NCI-H2107 treated with DMSO at 0.1 percent for 48 hours (cell line): ENCODE measurements at regions not wholly inside any gene's neighbourhood (a gene's known extent, or its start where the extent isn't known, plus 50 kb on each side); places are given as distances from the start of the nearest gene placed in this dataset.
"Not testable (repeated sequence)": the region's sequence is repeated elsewhere in the genome, so short reads cannot be mapped to it uniquely, and the experiment has no call there.

Experiments used
- DNase-seq: peaks from one replicate; lab custom pipeline; 2025; ENCODE audit not compliant: unreplicated experiment; lab: John Stamatoyannopoulos, UW

- DNase-seq: no peak
Observed at GRCh38 chr5:159582756-159583541, 252.7 kb upstream of the IL12B start.

- DNase-seq: no peak
Observed at GRCh38 chr5:159586921-159587320, 256.6 kb upstream of the IL12B start.

DNA sequence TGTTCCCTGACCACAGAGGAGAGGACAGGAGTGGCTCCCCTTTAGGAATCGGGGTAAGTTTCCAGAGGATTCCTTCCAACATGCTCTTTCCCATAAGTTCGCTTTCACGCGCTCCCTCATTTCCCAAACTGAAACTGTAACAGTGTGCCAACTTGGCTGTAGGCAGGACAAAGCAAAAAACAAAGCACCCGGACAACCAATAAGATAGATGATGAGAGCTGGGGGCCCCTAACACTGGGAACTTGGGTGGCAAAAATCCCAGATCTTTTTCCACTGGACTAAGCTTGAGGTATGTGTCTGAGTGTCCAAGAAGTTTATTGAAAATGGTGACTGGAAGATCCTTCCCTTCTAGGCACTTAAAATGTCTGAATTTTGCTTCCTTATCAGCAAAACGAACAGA is 258.7 kb upstream of the IL12B start:
- no peak for DNase-seq

DNA sequence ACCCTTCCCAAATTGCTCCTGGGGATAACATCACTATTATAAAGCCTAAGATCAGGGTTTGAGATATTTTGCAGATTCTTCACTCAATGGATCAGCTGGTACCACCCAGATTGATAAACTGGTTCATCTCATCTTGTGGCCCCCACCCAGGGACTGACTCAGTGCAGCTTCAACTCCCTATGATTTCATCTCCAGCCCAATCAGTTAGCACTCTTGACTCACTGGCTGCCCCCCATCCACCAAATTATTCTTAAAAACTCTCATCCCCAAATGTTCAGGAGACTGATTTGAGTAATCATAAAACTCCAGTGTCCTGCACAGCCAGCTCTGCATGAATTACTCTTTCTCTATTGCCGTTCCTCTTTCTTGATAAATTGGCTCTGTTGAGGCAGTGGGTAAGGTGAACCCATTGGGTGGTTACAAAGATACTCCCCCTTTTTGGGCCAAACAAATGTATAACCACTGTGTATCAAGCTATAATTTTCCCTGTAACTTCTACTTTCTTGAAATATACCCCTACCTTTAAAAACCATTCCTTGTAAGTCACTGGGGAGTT is 263.3 kb upstream of the IL12B start:
- no peak for DNase-seq

DNA sequence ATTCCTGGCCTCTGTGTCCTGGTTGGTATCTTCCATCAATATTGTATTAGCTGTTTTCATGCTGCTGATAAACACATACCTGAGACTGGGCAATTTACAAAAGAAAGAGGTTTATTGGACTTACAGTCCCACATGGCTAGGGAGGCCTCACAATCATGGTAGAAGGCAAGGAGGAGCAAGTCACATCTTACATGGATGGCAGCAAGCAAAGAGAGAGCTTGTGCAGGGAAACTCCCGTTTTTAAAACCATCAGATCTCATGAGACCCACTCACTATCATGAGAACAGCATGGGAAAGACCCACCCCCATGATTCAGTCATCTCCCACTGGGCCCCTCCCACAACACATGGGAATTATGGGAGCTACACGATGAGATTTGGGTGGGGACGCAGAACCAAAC is 265.3 kb upstream of the IL12B start:
- not testable (repeated sequence) for DNase-seq

DNA sequence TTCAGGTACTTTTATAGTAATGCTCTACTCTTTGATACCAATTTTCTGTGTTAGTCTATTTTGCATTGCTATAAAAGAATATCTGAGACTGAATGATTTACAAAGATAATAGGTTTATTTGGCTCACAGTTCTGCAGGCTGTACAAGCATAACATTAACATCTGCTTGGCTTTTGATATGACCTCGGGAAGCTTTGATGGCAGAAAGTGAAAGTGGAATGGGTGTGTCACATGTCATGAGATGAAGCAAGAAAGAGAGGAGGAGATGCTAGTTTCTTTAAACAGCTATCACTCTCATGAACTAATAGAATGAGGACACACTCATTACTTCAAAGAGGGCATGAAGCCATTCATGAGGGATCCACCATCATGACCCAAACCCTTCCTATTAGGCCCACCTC is 270.9 kb upstream of the IL12B start:
- no peak for DNase-seq

- DNase-seq: no peak
Observed at GRCh38 chr5:159602434-159602833, 272.1 kb upstream of the IL12B start.

DNA sequence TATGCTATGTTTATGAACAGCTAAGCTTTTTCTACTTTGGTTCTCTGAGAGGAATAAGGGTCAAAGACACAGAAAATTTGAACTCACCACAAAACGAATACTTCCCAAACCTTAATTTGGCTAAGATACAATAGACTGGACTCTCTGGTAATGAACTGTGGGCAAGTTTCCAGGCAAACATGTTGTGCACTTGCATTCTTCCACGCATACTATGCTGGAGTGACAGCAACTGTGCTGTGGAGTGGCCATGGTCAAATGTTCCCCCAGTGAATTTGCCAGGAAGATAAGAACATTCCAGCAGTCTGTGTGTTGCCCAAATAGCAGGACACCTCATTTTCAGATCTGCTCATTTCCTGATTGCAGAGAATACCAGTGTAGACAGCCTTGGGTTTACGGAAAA is 275.3 kb upstream of the IL12B start:
- DNase-seq: no peak

GRCh38 chr5:159609359-159609758 is 279.1 kb upstream of the IL12B start:
- DNase-seq: no peak

GRCh38 chr5:159610966-159611579 is 280.8 kb upstream of the IL12B start:
- DNase-seq: no peak

- no peak for DNase-seq
Observed at GRCh38 chr5:159616952-159617351, 286.7 kb upstream of the IL12B start.

GRCh38 chr5:159619826-159620225 is 289.5 kb upstream of the IL12B start:
- no peak for DNase-seq

GRCh38 chr5:159620853-159621540 is 290.7 kb upstream of the IL12B start:
- DNase-seq: no peak

GRCh38 chr5:159628703-159629102 is 287.6 kb upstream of the ADRA1B start:
- DNase-seq: no peak

GRCh38 chr5:159629158-159629557 is 287.1 kb upstream of the ADRA1B start:
- DNase-seq: no peak

DNA sequence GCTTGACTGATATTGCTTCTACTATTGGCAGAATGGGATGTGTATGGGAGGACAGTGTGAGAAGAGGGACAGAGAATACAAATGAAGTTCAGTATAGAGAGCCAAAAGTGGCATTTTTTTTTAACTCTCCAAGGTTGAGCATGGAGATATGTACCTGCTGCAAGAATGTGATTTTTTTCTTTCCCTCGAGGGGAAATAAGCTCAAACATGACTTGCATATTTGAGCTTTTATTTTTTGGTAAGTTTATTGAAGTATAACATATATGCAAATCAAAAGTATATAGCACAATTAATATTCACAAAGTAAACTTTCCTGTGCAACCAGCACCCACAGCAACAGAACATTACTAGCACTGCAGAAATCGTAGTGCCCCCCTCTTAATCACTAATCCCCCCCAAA is 285.7 kb upstream of the ADRA1B start:
- no peak for DNase-seq

DNA sequence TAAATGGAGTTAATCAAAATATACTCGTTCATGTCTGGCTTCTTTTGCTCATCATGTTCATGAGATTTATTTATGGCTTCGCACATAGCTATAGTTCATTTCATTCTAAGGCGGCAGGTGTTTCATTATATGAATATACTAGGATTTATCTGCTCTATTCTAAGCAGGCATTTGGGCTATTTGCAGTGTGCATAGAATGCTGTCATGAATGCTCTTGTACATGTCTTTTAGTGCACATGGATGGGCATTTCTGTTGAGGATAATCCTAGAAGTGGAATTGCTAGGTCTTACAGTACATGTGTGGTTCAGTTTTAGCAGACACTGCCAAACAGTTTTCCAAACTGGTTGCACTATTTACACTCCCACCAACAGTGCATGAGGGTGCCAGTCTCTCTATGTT is 285.3 kb upstream of the ADRA1B start:
- DNase-seq: no peak

DNA sequence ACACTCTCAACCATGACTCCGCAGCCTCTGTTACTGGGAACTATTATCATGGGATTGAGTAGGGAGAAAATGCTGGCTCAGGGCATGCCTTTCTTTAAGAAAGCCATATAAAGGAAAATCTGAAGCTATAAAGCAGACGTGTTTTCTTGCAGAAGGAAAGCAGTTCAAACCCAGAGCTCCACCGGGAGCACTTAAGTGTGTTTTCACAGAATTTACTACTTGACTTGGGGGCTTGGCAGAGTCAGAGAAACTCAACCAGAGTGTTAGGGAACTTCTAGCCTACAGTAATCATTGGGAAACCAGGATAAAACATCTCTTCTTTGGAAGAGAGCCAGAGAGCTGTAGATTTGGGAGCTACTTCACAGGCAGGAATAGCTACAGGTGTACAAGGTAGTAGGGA is 283.4 kb upstream of the ADRA1B start:
- no peak for DNase-seq

DNA sequence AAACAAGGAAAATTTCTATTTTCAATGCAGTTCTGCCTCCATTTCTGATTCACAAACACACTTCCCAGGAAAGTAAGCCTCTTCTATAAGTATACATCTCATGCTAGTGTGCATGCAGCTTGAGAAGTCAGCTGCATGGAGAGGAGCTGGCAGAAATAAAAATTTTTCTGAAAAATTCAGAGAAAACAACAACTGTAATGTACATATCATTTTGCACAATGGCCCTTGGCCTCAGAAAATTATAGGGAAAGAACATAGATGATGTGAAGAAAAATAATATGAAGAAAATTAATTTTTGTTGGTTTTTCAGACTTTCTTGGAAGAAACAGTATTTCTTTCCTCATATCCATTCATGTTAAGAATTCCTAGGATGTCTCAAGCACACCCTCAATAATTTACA is 277.8 kb upstream of the ADRA1B start:
- DNase-seq: no peak

GRCh38 chr5:159638954-159639559 is 277.2 kb upstream of the ADRA1B start:
- no peak for DNase-seq

DNA sequence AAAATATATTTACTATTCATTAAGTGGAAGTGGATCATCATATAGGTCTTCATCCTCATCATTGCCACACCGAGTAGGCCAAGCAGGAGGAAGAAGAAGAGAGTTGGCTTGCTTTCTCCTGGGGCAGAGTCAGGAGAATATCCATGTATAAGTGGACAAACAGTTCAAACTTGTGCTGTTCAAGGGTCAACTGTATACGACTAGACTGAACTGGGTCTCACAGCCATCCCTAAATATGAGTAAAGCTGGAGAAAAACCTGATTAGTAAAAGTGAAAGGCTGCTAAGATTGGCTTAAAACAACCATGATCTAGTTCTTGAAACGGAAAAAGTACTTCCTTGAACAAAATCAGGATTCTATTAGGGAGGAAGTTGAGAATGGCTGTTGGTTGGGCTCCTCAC is 276.7 kb upstream of the ADRA1B start:
- DNase-seq: no peak

DNA sequence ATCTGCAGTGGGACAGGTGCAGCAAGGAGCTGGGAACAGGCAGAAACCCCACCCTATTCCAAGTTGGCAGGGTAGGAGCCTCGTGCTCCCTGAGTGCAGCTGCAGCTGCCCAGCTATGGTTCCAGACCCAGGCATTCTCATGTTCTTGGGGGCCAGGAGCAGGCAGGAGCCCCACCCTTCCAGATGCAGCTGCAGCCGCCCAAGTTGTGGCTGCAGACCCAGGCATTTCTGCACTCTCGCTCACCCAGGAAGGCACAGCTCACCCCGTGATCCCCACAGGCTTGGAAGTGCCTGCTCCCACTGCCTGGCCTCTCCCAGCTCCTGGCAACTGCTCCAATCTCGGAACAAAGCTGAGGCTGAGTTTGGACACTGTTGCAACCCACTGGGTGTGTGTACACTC is 275.8 kb upstream of the ADRA1B start:
- DNase-seq: no peak
